Astrocyte (in vitro differentiated cells and primary cell): ENCODE measurements at regions not wholly inside any gene's neighbourhood (a gene's known extent, or its start where the extent isn't known, plus 50 kb on each side); places are given as distances from the start of the nearest gene placed in this dataset.

ENCODE experiments used
- CTCF ChIP-seq: IDR thresholded peaks from 2 replicates; pipeline ENCODE4 v1.5.1; 2011; ENCODE audit warnings: low read depth, mild to moderate bottlenecking, inconsistent platforms, low read length, moderate library complexity; ENCODE audit not compliant: insufficient read depth
- EZH2 ChIP-seq: IDR thresholded peaks from 2 replicates; pipeline ENCODE4 v1.6.1; 2012; ENCODE audit warnings: mild to moderate bottlenecking, low read length, inconsistent platforms; ENCODE audit not compliant: insufficient read depth

DNA sequence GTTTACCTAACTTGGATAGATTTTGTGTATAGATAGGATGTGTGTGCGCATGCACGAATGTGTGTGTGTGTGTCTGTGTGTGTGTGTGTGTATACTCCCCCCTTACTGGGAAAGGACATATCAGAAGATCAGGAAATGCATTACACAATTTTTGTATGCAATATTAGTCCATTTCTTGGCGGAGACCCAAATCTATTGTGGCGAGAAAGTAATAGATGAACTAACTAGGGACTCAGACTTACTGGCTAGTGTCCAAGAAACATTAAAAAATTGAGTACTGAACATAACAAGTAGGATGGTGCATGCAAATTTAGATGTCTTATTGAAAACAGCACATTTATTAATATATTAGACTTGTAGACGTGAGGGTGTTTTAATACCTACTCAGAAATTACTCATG is 1036.5 kb upstream of the FANCL start:
- no peak for TF ChIP-seq CTCF
- TF ChIP-seq EZH2 = no peak
